Liver (tissue), 3 donors: ENCODE measurements at regions not wholly inside any gene's neighbourhood (a gene's known extent, or its start where the extent isn't known, plus 50 kb on each side); places are given as distances from the start of the nearest gene placed in this dataset.

Source experiments
- CTCF ChIP-seq: fragments of 150-350 bp; IDR thresholded peaks from 2 replicates; pipeline ENCODE4 v1.5.1; 2017; ENCODE audit warnings: improper control_type of control experiment, low read depth, low read length; ENCODE audit not compliant: missing input control
- RXRA ChIP-seq, 2 donors: IDR thresholded peaks; 2 replicates each; pipeline ENCODE4 v1.6.1; 2017 to 2018; ENCODE audit warnings: antibody characterized with exemption in 2 of 2, mild to moderate bottlenecking in 1 of 2
- TAF1 ChIP-seq: conservative IDR thresholded peaks from 2 replicates; pipeline ENCODE4 v1.6.1; 2016; ENCODE audit warnings: antibody characterized with exemption, mild to moderate bottlenecking
- YY1 ChIP-seq: IDR thresholded peaks from 2 replicates; pipeline ENCODE4 v1.6.1; 2016; ENCODE audit warnings: antibody characterized with exemption, mild to moderate bottlenecking
- donor health status: healthy.
- donor health status: healthy.

DNA sequence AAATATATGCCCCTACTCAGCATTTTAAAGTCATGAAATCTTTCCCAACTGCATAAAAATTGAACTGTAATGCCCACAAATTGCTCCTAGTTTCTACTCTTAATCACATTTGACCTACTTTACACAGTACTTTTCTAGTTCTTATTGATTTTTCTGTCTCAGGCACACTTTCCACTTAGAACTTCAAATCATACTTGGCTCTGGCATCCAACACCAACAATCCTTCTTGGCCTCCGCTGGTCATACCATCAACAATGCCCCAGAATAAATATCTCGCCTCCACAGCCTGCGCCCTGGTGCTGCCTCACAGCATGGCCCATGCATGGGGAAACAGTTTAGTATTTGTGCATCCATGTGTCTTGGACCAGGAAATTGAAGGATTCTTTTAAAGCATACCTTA is 107.5 kb upstream of the SYT10 start:
- TF ChIP-seq YY1: no peak
- no peak for TF ChIP-seq RXRA (IDR thresholded peaks at IDR 0.05)
- no peak for TF ChIP-seq TAF1
- no peak for TF ChIP-seq CTCF
